GM21529 (cell line): ENCODE measurements at regions not wholly inside any gene's neighbourhood (a gene's known extent, or its start where the extent isn't known, plus 50 kb on each side); places are given as distances from the start of the nearest gene placed in this dataset.

Experiments used
- ATAC-seq: cut with Tn5 transposase; IDR thresholded peaks from one replicate; pipeline ENCODE4 v1.9.1; 2021; ENCODE audit not compliant: unreplicated experiment

GRCh38 chr20:11429889-11430519, 487.7 kb upstream of the BTBD3 start:
- ATAC-seq, result no peak

GRCh38 chr20:11430652-11431051, 487.0 kb upstream of the BTBD3 start:
- no peak for ATAC-seq

GRCh38 chr20:11431621-11432020, 486.1 kb upstream of the BTBD3 start:
- ATAC-seq, result no peak

- no peak for ATAC-seq
Observed at GRCh38 chr20:11432407-11432806, 485.3 kb upstream of the BTBD3 start.

DNA sequence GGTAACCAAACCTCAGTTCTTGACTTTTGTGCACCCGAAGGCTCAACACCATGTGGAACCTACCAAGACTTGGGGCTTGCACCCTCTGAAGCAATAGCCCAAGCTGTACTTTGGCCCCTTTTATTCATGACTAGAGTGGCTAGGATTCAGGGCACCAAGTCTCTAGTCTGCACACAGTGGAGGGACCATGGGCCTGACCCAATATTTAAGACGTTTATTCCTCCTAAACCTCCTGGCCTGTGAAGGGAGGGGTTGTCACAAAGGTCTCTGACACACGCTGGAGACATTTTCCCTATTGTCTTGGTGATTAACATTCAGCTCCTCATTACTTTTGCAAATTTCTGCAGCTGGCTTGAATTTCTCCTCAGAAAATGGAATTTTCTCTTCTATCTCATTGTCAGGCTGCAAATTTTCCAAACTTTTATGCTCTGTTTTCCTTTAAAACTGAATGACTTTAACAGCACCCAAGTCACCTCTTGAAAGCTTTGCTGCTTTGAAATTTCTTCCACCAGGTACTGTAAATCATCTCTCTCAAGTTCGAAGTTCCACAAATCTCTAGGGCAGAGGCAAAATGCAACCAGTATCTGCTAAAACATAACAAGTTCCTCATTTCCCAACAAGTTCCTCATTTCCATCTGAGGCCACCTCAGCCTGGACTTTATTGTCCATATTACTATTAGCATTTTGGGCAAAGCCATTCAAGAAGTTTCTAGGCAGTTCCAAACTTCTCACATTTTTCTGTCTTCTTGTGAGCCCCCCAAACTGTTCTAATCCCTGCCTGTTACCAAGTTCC, 481.4 kb upstream of the BTBD3 start:
- ATAC-seq, result no peak

GRCh38 chr20:11437090-11437489, 480.6 kb upstream of the BTBD3 start:
- no peak for ATAC-seq

GRCh38 chr20:11437611-11438380, 479.9 kb upstream of the BTBD3 start:
- no peak for ATAC-seq

DNA sequence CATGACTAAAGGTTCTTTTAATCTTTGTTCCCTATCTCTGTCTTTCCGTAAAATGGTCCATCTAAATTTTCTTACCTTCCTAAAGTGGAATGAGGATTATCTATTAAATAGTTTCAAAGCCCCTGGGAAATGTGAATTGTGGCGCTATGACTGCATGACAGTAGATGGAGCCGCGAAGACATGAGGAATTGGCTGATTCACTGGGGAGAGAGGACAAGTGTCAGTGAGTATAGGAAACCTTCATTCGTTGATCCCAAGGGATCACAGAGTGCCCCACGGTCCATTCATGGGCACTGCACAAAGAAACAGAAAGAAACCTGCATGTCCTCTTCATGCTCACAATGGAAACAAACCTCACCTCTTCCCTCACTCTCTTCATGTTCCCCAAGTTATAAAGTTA, 479.3 kb upstream of the BTBD3 start:
- no peak for ATAC-seq

DNA sequence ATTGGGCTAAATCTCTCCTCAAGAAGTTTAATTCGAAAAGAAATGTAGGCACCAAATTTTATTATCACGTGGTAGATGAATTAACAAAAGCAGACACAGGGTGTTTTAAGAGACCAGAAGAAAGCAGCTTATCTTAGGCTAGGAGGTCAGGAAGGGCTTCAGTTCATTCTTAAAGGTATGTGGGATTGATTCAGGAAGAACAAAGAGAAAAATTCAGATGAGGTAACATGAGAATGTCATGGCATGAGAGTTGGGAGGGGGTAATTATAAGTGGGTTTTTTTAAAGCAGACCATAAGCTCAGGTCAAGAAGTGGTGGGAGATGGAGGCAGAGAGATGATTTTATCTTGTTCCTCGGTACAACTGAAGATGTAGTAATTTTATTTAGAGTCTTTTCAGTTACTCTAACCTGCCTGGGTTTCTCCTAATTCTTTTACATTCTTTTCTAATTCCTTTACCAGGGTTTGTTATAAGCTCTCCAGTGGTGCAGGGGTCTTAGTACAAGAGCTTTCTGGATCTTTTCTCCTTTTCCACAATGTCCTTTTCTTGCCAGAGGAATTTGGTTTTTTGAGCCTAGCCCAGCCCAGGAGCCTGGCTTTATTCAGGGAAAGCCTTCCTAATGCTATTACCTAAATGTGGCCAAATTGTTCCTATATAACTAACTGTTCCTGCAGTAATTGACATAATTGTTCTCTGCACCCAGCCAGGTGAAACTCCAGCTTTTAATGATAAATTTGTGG, 474.1 kb upstream of the BTBD3 start:
- no peak for ATAC-seq

DNA sequence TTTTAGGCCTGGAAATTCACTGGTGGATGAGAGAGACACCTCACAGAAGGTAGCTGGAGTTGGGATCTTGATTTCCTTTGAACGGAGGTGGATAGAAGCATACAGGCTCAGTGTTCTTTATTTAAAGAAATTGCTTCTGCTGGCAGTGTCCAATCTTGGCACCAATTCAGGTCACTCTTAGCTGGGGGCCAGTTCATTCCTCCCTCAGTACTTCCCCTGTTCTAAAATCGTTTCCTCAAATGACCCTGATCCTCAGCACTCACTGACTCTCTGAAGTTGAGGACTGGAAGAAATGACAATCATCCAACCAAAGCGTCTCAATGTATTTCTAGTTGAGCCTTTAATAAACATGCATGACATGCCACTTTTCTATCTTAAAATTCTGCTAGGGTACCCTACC, 472.5 kb upstream of the BTBD3 start:
- no peak for ATAC-seq

GRCh38 chr20:11445891-11446290, 471.8 kb upstream of the BTBD3 start:
- no peak for ATAC-seq

DNA sequence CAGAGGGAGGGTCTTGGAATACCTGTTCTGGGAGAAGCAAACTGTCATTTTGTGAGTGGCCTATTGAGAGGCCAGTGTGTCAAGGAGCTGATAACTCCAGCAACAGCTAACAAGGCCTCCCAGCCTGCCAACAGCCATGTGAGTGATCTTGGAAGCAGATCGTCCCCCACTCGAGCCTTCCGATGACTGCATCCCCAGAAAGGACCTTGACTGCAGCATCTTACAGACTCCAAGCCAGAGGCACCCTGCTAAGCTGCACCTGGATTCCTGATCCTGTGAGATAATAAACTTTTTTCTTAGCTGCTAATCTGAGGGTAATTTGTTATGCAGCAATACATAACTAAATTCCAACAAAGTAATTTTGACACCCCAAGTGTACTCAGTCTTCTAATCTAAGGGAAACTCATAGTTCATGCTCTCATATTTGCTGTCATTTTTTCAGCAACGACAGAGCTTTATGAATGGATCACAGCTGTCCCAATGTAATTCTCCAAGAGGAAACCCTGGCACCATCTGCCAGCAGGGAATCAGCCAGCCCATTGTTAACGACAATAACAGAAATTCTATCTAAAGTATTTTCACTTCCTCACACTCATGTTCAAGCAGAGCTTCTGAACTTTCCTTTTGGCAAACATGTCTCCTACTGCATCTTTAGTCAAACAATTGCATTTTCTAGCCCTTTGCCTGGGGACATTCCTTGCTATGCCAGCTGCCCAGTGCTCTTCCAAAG, 470.2 kb upstream of the BTBD3 start:
- no peak for ATAC-seq

GRCh38 chr20:11448554-11448953, 469.1 kb upstream of the BTBD3 start:
- no peak for ATAC-seq

- ATAC-seq, result no peak
Observed at GRCh38 chr20:11451793-11452291, 465.9 kb upstream of the BTBD3 start.

DNA sequence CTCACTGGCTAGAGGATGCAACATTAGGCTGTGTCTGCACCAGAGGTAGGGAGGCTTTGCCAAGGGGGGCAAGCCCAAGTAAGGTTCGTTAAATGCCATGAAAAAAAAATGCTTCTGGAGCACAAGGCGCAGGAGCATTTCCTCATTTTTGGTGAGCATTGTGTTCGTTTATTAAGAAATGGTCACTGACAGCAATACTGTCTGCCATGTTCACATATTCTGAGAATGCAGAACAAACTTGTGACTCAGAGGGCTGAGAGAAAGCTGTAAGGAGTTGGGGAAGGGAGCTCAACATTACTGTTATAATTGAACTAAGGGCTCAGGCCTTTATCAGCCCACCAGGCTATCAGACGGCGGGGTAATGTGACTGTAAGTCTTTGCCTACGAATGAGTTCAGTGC, 465.4 kb upstream of the BTBD3 start:
- no peak for ATAC-seq

DNA sequence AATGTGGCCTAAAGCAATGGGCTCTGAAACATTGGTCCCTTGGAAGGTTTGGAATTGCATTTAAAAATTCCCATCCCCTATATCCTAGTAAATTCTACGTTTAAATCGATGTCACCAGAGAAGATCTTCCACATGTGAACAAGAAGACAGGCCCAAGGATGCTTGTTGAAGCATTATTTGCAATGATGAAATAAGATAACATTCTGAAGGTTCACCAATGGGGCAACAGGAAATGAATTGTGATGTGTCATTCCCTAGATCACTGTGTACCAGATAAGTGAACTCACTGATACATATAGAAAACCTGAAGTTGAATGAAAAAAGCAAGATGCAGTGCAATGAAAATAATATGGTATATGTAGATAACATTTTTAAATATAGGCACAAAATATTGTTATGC, 464.3 kb upstream of the BTBD3 start:
- ATAC-seq, result no peak

DNA sequence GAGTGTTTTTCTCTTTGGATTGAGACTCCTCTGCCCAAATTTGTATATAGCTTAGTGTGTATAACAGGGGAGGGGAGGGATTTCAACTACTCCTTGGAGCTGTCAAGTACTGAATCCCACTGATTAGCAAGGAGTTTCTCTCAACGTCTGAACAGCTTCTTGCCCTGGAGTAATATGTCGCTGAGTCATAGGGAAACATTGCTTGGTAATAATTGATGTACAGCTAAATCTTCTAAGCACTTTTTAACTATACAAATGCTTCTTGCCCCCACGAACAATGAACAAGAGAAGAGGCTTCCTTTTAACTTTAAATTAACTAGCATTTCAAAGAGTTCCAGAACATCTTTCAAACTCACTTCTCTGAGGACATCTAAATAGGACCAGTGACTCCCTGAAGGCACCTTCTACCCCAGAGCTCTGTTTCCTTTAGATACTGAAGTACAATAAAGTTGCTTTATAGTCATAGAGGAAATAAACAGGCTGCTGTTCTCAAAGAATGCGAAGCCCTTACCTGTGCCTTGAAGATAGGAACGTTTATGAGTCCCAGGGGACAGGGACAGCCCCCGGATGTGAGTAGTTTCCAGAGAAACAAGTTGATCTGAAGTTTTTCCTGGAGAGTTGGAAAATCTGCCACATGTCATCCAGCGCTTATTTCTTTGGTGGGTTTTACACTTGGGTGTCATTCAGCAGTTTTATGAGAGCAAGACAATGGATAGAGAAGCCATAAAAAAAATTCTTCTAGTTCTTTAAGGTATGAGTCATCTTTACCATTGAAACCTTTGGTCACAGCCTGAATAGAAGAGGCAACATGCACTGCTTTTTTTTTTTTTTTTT, 462.5 kb upstream of the BTBD3 start:
- no peak for ATAC-seq

GRCh38 chr20:11457488-11457887, 460.2 kb upstream of the BTBD3 start:
- no peak for ATAC-seq

DNA sequence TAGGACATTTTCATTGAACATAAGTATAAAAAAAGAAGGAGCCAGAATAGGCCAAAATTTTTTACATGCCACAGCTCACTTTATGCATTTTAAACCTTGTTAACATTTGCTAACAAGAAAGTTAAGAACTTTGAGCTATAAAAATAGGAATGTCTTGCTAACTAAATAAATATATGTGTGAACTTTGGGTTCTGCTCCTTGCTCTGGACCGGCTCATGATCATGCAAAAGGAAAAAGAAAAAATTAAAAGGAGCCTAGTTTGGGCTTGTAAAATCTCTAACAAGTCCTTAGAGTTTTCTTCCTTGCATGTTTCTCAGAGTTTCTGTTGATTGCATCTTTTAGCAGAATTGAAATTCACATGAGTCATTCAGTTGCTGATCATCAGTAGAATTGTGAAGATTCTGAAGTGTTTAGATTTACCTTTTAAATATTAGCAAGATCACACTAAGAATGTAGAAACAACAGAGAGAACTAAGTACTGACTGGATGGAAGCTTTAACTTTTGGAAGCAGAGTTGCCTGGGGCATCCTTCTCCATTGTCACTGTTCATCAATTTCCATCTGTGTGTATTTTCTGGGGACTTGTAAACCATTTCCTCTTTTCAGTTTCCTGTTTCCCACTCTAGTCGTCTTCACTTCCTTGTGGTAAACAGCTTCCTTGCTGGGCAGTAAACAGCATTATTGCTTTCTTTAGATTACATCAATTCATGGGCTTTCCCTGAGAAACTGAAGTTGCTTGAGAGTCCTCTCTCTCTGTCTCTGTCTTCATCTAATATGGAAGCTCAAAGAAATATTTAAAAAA, 458.4 kb upstream of the BTBD3 start:
- ATAC-seq, result no peak
